K562 (cell line): ENCODE measurements at regions not wholly inside any gene's neighbourhood (a gene's known extent, or its start where the extent isn't known, plus 50 kb on each side); places are given as distances from the start of the nearest gene placed in this dataset.

ENCODE experiments used
- ATAC-seq: fragments of 200-7000 bp; cut with Tn5 transposase; 3 replicates; pipeline ENCODE4 v1.9.1; 2020; ENCODE audit warnings: moderate library complexity
- BruUV-seq: library from RNA; stranded (reverse); fragments of 400-500 nt; replicated peaks from 2 replicates; lab custom pipeline; 2021; lab: Mats Ljungman, UMichigan
- CTCF ChIA-PET: fragments of 300-600 bp; formaldehyde crosslinking; extraction: SDS; loops from one replicate; lab custom pipeline; 2021; ENCODE audit warnings: low intra/inter-chr PET ratio; lab: Yijun Ruan, JAX
- POLR2A ChIA-PET: fragments of 300-600, 350-650 bp; sonication (Branson Sonifier 250); formaldehyde crosslinking; extraction: SDS; loops from one replicate; lab custom pipeline; 2021; ENCODE audit warnings: antibody characterized with exemption, inconsistent platforms; lab: Yijun Ruan, JAX
- DNase-seq, 4 experiments: peaks; one replicate each; pipeline versions ENCODE4 v3.0.0 to v3.0.0-alpha.2; 2011 to 2018; ENCODE audit warnings: low spot score in 3 of 4, mixed read lengths in 3 of 4; ENCODE audit errors: extremely low read depth in 1 of 4
- FAIRE-seq: peaks from 2 replicates; lab custom pipeline; 2011; peaks lifted over from hg19 to GRCh38; lab: Jason Lieb, UNC
- H2AFZ ChIP-seq: 2 replicates; pipeline ENCODE4 v1.6.0; 2011; ENCODE audit warnings: low read depth, low read length, control low read depth, inconsistent platforms
- H3K27ac ChIP-seq: fragments of 200-600 bp; 3 replicates; pipeline ENCODE4 v1.8.0; 2011; ENCODE audit warnings: low read depth, mild to moderate bottlenecking, control low read depth, inconsistent platforms, low read length, moderate library complexity, mixed read lengths; ENCODE audit errors: extremely low read depth
- H3K27me3 ChIP-seq, 2 experiments: fragments of 300-600 bp in 1 of 2; 2 replicates in 1 of 2; 3 replicates in 1 of 2; pipeline versions ENCODE4 v1.6.0 to v1.8.0; 2011; ENCODE audit warnings: inconsistent platforms in 2 of 2, low read length in 2 of 2, mild to moderate bottlenecking in 1 of 2, mixed read lengths in 1 of 2, moderate library complexity in 1 of 2; ENCODE audit not compliant: control insufficient read depth in 2 of 2, insufficient read depth in 2 of 2
- H3K36me3 ChIP-seq: fragments of 300-600 bp; 3 replicates; pipeline ENCODE4 v1.8.0; 2011; ENCODE audit warnings: mild to moderate bottlenecking, low read length, inconsistent platforms; ENCODE audit not compliant: control insufficient read depth, insufficient read depth
- H3K4me1 ChIP-seq, 2 experiments: fragments of 200-600 bp in 1 of 2; replicated peaks in 1 of 2; 2 replicates in 1 of 2; 3 replicates in 1 of 2; pipeline versions ENCODE4 v1.5.1 to v1.8.0; 2011; ENCODE audit warnings: inconsistent platforms in 2 of 2, low read length in 2 of 2, mild to moderate bottlenecking in 1 of 2, mixed read lengths in 1 of 2, moderate library complexity in 1 of 2; ENCODE audit not compliant: control insufficient read depth in 2 of 2, insufficient read depth in 2 of 2
- H3K4me2 ChIP-seq: 2 replicates; pipeline ENCODE4 v1.6.1; 2011; ENCODE audit warnings: low read length, control low read depth, inconsistent platforms, mixed read lengths; ENCODE audit not compliant: insufficient read depth
- H3K4me3 ChIP-seq: fragments of 200-600 bp; sonication (generic), shearing (Covaris generic); 2 replicates; pipeline ENCODE4 v1.5.1; 2016; ENCODE audit warnings: control low read depth, inconsistent platforms
- H3K79me2 ChIP-seq: fragments of 200-600 bp; 3 replicates; pipeline ENCODE4 v1.8.0; 2011; ENCODE audit warnings: low read length, inconsistent platforms; ENCODE audit not compliant: control insufficient read depth, insufficient read depth
- H3K9ac ChIP-seq, 2 experiments: 2 replicates each; pipeline versions ENCODE4 v1.6.0 to v1.6.1; 2011; ENCODE audit warnings: low read depth in 2 of 2, low read length in 2 of 2, control low read depth in 1 of 2, inconsistent platforms in 1 of 2, mild to moderate bottlenecking in 1 of 2, mixed read lengths in 1 of 2; ENCODE audit not compliant: insufficient read depth in 1 of 2
- H3K9me1 ChIP-seq: one replicate; pipeline ENCODE4 v1.6.0; 2011; ENCODE audit warnings: inconsistent platforms, mild to moderate bottlenecking, low read length, moderate library complexity; ENCODE audit not compliant: control insufficient read depth, insufficient read depth
- H3K9me3 ChIP-seq: replicated peaks from 2 replicates; pipeline ENCODE4 v1.5.1; 2011; ENCODE audit warnings: low read depth, low read length, inconsistent platforms; ENCODE audit not compliant: control insufficient read depth, insufficient read depth
- H4K20me1 ChIP-seq: replicated peaks from 2 replicates; pipeline ENCODE4 v1.6.1; 2011; ENCODE audit warnings: low read length, inconsistent platforms, mixed read lengths; ENCODE audit not compliant: control insufficient read depth, insufficient read depth
- CBFA2T2 ChIP-seq: fragments of 450-650 bp; conservative IDR thresholded peaks from 2 replicates; pipeline ENCODE4 v1.6.1; 2017; ENCODE audit warnings: mild to moderate bottlenecking
- POLR2B ChIP-seq: fragments of 450-650 bp; IDR thresholded peaks from 2 replicates; pipeline ENCODE4 v1.6.1; 2018; ENCODE audit warnings: low read depth; ENCODE audit not compliant: partially characterized antibody
- RBFOX2 ChIP-seq: fragments of 200-400 bp; formaldehyde crosslinking; IDR thresholded peaks from 2 replicates; pipeline ENCODE4 v1.6.1; 2017; ENCODE audit warnings: low read depth, mild to moderate bottlenecking, low read length, moderate library complexity
- SNRNP70 ChIP-seq: fragments of 200-400 bp; formaldehyde crosslinking; optimal IDR thresholded peaks from 2 replicates; pipeline ENCODE3; 2017; ENCODE audit warnings: low read depth, low read length
- SRSF7 ChIP-seq: fragments of 200-400 bp; formaldehyde crosslinking; optimal IDR thresholded peaks from 2 replicates; pipeline ENCODE3; 2017; ENCODE audit warnings: mild to moderate bottlenecking, low read depth, low read length
- ZFPM2 ChIP-seq: fragments of 250-450 bp; sonication (Bioruptor Pico); IDR thresholded peaks from 2 replicates; pipeline ENCODE4 v1.5.1; 2022; ENCODE audit warnings: mild to moderate bottlenecking
- ZNF766 ChIP-seq: fragments of 200-800 bp; sonication (Bioruptor generic); conservative IDR thresholded peaks from 2 replicates; pipeline ENCODE4 v1.6.1; 2016; ENCODE audit warnings: missing genetic modification characterization, missing compliant biosample characterization
- in situ Hi-C: fragments of 300-500 bp; cut with MboI; formaldehyde crosslinking; loops from 4 replicates; pipeline ENCODE4 v1.15.0; 2018; ENCODE audit warnings: inconsistent platforms, mixed read lengths
- intact Hi-C: fragments of 100-400 bp; cut with micrococcal nuclease; formaldehyde crosslinking; loops from 2 replicates; pipeline ENCODE4 v1.14.2; 2022
- TF ChIP-seq, protein P1 (sequence below): fragments of 450-650 bp; IDR thresholded peaks from 2 replicates; pipeline ENCODE4 v1.7.0; 2016; ENCODE audit warnings: borderline replicate concordance
- TF ChIP-seq, protein P2 (sequence below): fragments of 450-650 bp; IDR thresholded peaks from 2 replicates; pipeline ENCODE4 v1.6.1; 2016; ENCODE audit warnings: low read depth
- TF ChIP-seq, protein P3 (sequence below): sonication (generic); formaldehyde crosslinking; IDR thresholded peaks from 2 replicates; pipeline ENCODE4 v1.8.1; 2023; ENCODE audit warnings: mild to moderate bottlenecking, missing genetic modification reagents, moderate library complexity

DNA sequence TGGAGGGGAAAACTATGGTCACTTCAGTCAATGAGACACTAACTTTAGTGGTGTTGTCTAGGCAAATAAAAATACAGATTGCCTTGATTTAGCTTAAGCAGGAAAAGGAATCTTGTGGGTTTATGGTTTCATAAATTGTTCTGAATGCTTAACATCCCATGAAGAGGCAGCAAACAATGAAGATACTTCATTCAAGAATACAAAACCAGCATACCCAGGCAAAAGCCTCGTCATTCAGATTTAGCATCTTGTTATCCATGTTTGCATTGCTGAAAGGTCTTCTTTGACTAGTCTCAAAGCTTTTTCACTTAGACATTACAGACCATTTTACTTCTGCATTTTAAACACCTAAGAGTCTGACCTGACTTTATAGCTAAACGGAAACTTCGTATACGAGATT is 272.7 kb upstream of the FSHR start (continued):
- TF ChIP-seq SRSF7, result no peak

DNA sequence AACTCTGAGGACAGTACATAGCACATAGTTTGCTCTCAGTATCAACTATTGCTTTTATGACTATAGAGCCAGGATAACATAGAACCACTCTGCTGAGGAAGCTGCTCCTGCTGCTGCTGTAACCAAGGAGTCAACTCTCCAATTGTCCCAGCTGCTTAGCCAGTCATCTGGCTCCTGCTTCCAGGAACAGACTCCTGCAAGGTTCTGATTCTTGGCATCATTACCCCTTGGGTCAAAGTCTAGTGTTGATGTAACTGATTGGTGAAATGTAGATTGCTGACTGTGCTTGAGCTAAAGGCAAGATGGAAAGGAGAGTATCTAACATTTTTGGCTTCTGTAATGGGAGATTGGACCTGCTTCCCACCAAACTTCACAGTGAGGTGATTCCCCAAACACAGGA is 261.9 kb upstream of the FSHR start:
- H3K9me1 ChIP-seq, result no peaks in the 10 kb centered on the region
- no peak overlapping the region for H3K4me2 ChIP-seq
- H3K4me3 ChIP-seq, result no peak overlapping the region
- no peaks in the 10 kb centered on the region for H4K20me1 ChIP-seq
- ATAC-seq (no peak), DNase-seq (no peak), FAIRE-seq (no peak)
- no peaks in the 10 kb centered on the region for H3K27me3 ChIP-seq
- no peak overlapping the region for H3K27ac ChIP-seq
- CTCF ChIA-PET, result no interaction called here
- H2AFZ ChIP-seq, result no peak overlapping the region
- H3K79me2 ChIP-seq, result no peaks in the 10 kb centered on the region
- H3K9me3 ChIP-seq, result no peaks in the 10 kb centered on the region
- no peak overlapping the region for H3K9ac ChIP-seq
- H3K4me1 ChIP-seq, result no peaks in the 10 kb centered on the region
- in situ Hi-C loops, result no loop called here
- no peaks in the 10 kb centered on the region for H3K36me3 ChIP-seq
- BruUV-seq, result no TSS peak
- intact Hi-C loops, result no loop called here
- POLR2A ChIA-PET, result no interaction called here
- TF ChIP-seq SNRNP70 (no peak), POLR2B (no peak), RBFOX2 (no peak), ZFPM2 (CRISPR knock-in tag) (no peak), CBFA2T2 (no peak), ZNF766 (no peak)
- TF ChIP-seq, protein P1, sequence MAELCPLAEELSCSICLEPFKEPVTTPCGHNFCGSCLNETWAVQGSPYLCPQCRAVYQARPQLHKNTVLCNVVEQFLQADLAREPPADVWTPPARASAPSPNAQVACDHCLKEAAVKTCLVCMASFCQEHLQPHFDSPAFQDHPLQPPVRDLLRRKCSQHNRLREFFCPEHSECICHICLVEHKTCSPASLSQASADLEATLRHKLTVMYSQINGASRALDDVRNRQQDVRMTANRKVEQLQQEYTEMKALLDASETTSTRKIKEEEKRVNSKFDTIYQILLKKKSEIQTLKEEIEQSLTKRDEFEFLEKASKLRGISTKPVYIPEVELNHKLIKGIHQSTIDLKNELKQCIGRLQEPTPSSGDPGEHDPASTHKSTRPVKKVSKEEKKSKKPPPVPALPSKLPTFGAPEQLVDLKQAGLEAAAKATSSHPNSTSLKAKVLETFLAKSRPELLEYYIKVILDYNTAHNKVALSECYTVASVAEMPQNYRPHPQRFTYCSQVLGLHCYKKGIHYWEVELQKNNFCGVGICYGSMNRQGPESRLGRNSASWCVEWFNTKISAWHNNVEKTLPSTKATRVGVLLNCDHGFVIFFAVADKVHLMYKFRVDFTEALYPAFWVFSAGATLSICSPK, result no peak
- TF ChIP-seq, protein P2, sequence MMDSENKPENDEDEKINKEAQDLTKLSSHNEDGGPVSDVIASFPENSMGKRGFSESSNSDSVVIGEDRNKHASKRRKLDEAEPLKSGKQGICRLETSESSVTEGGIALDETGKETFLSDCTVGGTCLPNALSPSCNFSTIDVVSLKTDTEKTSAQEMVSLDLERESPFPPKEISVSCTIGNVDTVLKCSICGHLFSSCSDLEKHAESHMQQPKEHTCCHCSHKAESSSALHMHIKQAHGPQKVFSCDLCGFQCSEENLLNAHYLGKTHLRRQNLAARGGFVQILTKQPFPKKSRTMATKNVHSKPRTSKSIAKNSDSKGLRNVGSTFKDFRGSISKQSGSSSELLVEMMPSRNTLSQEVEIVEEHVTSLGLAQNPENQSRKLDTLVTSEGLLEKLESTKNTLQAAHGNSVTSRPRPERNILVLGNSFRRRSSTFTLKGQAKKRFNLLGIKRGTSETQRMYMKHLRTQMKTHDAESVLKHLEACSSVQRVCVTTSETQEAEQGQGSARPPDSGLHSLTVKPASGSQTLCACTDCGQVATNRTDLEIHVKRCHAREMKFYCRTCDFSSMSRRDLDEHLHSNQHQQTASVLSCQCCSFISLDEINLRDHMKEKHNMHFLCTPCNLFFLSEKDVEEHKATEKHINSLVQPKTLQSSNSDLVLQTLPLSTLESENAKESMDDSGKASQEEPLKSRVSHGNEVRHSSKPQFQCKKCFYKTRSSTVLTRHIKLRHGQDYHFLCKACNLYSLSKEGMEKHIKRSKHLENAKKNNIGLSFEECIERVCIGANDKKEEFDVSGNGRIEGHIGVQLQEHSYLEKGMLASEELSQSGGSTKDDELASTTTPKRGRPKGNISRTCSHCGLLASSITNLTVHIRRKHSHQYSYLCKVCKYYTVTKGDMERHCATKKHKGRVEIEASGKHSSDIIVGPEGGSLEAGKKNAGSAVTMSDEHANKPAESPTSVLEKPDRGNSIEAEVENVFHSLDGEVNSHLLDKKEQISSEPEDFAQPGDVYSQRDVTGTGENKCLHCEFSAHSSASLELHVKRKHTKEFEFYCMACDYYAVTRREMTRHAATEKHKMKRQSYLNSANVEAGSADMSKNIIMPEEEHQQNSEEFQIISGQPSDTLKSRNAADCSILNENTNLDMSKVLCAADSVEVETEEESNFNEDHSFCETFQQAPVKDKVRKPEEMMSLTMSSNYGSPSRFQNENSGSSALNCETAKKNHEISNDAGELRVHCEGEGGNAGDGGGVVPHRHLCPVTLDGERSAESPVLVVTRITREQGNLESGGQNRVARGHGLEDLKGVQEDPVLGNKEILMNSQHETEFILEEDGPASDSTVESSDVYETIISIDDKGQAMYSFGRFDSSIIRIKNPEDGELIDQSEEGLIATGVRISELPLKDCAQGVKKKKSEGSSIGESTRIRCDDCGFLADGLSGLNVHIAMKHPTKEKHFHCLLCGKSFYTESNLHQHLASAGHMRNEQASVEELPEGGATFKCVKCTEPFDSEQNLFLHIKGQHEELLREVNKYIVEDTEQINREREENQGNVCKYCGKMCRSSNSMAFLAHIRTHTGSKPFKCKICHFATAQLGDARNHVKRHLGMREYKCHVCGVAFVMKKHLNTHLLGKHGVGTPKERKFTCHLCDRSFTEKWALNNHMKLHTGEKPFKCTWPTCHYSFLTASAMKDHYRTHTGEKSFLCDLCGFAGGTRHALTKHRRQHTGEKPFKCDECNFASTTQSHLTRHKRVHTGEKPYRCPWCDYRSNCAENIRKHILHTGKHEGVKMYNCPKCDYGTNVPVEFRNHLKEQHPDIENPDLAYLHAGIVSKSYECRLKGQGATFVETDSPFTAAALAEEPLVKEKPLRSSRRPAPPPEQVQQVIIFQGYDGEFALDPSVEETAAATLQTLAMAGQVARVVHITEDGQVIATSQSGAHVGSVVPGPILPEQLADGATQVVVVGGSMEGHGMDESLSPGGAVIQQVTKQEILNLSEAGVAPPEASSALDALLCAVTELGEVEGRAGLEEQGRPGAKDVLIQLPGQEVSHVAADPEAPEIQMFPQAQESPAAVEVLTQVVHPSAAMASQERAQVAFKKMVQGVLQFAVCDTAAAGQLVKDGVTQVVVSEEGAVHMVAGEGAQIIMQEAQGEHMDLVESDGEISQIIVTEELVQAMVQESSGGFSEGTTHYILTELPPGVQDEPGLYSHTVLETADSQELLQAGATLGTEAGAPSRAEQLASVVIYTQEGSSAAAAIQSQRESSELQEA, result no peak
- TF ChIP-seq, protein P3, sequence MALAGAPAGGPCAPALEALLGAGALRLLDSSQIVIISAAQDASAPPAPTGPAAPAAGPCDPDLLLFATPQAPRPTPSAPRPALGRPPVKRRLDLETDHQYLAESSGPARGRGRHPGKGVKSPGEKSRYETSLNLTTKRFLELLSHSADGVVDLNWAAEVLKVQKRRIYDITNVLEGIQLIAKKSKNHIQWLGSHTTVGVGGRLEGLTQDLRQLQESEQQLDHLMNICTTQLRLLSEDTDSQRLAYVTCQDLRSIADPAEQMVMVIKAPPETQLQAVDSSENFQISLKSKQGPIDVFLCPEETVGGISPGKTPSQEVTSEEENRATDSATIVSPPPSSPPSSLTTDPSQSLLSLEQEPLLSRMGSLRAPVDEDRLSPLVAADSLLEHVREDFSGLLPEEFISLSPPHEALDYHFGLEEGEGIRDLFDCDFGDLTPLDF (CRISPR knock-in tag), result no peak
